ENCODE measurements at regions not wholly inside any gene's neighbourhood (a gene's known extent, or its start where the extent isn't known, plus 50 kb on each side); places are given as distances from the start of the nearest gene placed in this dataset.

- DNase-seq (ENCODE audit: low read depth), result no peak
- no peak for TF ChIP-seq CTCF (IDR thresholded peaks at IDR 0.05; ENCODE audit: low read depth, low read length, missing control alignments)
- no peak overlapping the region for H3K4me3 ChIP-seq (ENCODE audit: low read depth, low read length)
Measured at GRCh38 chr17:53148058-53148457, 674.7 kb upstream of the KIF2B start.

- TF ChIP-seq CTCF (IDR thresholded peaks at IDR 0.05; ENCODE audit: low read depth, low read length, missing control alignments), result no peak
- no peak overlapping the region for H3K4me3 ChIP-seq (ENCODE audit: low read depth, low read length)
- no peak for DNase-seq (ENCODE audit: low read depth)
Measured at GRCh38 chr17:53142890-53143289, 679.8 kb upstream of the KIF2B start.

GRCh38 chr17:53141731-53142130 is 681.0 kb upstream of the KIF2B start:
- no peak for TF ChIP-seq CTCF (IDR thresholded peaks at IDR 0.05; ENCODE audit: low read depth, low read length, missing control alignments)
- DNase-seq (ENCODE audit: low read depth), result no peak
- H3K4me3 ChIP-seq (ENCODE audit: low read depth, low read length), result no peak overlapping the region

- TF ChIP-seq CTCF (IDR thresholded peaks at IDR 0.05; ENCODE audit: low read depth, low read length, missing control alignments), result no peak
- H3K4me3 ChIP-seq (ENCODE audit: low read depth, low read length), result no peak overlapping the region
- DNase-seq (ENCODE audit: low read depth), result no peak
Measured at GRCh38 chr17:53141280-53141679, 681.4 kb upstream of the KIF2B start.

- TF ChIP-seq CTCF (IDR thresholded peaks at IDR 0.05; ENCODE audit: low read depth, low read length, missing control alignments), result no peak
- DNase-seq (ENCODE audit: low read depth), result no peak
- H3K4me3 ChIP-seq (ENCODE audit: low read depth, low read length), result no peak overlapping the region
Measured at GRCh38 chr17:53137869-53138268, 684.9 kb upstream of the KIF2B start.

- DNase-seq (ENCODE audit: low read depth), result no peak
- no peak overlapping the region for H3K4me3 ChIP-seq (ENCODE audit: low read depth, low read length)
- no peak for TF ChIP-seq CTCF (IDR thresholded peaks at IDR 0.05; ENCODE audit: low read depth, low read length, missing control alignments)
Measured at GRCh38 chr17:53135969-53136368, 686.8 kb upstream of the KIF2B start.

- no peak for TF ChIP-seq CTCF (IDR thresholded peaks at IDR 0.05; ENCODE audit: low read depth, low read length, missing control alignments)
- no peak for DNase-seq (ENCODE audit: low read depth)
- H3K4me3 ChIP-seq (ENCODE audit: low read depth, low read length), result no peak overlapping the region
Measured at GRCh38 chr17:53134548-53134947, 688.2 kb upstream of the KIF2B start.
